PC-3 (cell line): ENCODE measurements at regions not wholly inside any gene's neighbourhood (a gene's known extent, or its start where the extent isn't known, plus 50 kb on each side); places are given as distances from the start of the nearest gene placed in this dataset.
A peak's percentile ranks its signal among the peaks of the same experiment; 100 is the strongest.

Experiments
- EZH2 ChIP-seq: fragments of 300-600 bp; sonication (generic); IDR thresholded peaks from one replicate; pipeline ENCODE4 v1.6.1; 2017; ENCODE audit warnings: antibody characterized with exemption, mild to moderate bottlenecking, low read length; ENCODE audit not compliant: unreplicated experiment
- EZH2phosphoT487 ChIP-seq: fragments of 300-600 bp; sonication (generic); IDR thresholded peaks from 2 replicates; pipeline ENCODE4 v1.6.1; 2018; ENCODE audit warnings: mild to moderate bottlenecking, antibody characterized with exemption, low read length, borderline replicate concordance
- TF ChIP-seq, protein P1 (sequence below): fragments of 300-600 bp; sonication (generic); conservative IDR thresholded peaks from 2 replicates; pipeline ENCODE4 v1.5.1; 2017; ENCODE audit warnings: antibody characterized with exemption, low read depth, mild to moderate bottlenecking, low read length

GRCh38 chr12:69042970-69043369, 110.0 kb upstream of the CPM start:
- TF ChIP-seq, protein P1, sequence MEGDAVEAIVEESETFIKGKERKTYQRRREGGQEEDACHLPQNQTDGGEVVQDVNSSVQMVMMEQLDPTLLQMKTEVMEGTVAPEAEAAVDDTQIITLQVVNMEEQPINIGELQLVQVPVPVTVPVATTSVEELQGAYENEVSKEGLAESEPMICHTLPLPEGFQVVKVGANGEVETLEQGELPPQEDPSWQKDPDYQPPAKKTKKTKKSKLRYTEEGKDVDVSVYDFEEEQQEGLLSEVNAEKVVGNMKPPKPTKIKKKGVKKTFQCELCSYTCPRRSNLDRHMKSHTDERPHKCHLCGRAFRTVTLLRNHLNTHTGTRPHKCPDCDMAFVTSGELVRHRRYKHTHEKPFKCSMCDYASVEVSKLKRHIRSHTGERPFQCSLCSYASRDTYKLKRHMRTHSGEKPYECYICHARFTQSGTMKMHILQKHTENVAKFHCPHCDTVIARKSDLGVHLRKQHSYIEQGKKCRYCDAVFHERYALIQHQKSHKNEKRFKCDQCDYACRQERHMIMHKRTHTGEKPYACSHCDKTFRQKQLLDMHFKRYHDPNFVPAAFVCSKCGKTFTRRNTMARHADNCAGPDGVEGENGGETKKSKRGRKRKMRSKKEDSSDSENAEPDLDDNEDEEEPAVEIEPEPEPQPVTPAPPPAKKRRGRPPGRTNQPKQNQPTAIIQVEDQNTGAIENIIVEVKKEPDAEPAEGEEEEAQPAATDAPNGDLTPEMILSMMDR = 0 out of 2 replicates have a peak, but pooled peaks have one; percentile 14
- TF ChIP-seq EZH2phosphoT487 (no peak), EZH2 (no peak)
